NCI-H2196 treated with DMSO at 0.1 percent for 48 hours (cell line): ENCODE measurements at regions not wholly inside any gene's neighbourhood (a gene's known extent, or its start where the extent isn't known, plus 50 kb on each side); places are given as distances from the start of the nearest gene placed in this dataset.
"Not testable (repeated sequence)": the region's sequence is repeated elsewhere in the genome, so short reads cannot be mapped to it uniquely, and the experiment has no call there.

ENCODE experiments used
- DNase-seq: peaks from one replicate; lab custom pipeline; 2025; ENCODE audit not compliant: unreplicated experiment; lab: John Stamatoyannopoulos, UW

GRCh38 chr10:4249841-4250586 lies 465.0 kb upstream of the KLF6 start:
- no peak for DNase-seq

- DNase-seq = no peak
These were observed 462.4 kb upstream of the KLF6 start for GRCh38 chr10:4247379-4247778.

- no peak for DNase-seq
These were observed 461.9 kb upstream of the KLF6 start for GRCh38 chr10:4246881-4247358.

GRCh38 chr10:4243651-4244050 lies 458.6 kb upstream of the KLF6 start:
- DNase-seq = no peak

GRCh38 chr10:4243169-4243568 lies 458.2 kb upstream of the KLF6 start:
- no peak for DNase-seq

- DNase-seq = no peak
These were observed 457.6 kb upstream of the KLF6 start for GRCh38 chr10:4242561-4243035.

- no peak for DNase-seq
These were observed 456.8 kb upstream of the KLF6 start for GRCh38 chr10:4241724-4242345.

GRCh38 chr10:4240608-4241197 lies 455.7 kb upstream of the KLF6 start:
- no peak for DNase-seq

GRCh38 chr10:4239186-4239585 lies 454.2 kb upstream of the KLF6 start:
- no peak for DNase-seq

GRCh38 chr10:4236905-4237304 lies 451.9 kb upstream of the KLF6 start:
- not testable (repeated sequence) for DNase-seq

GRCh38 chr10:4234661-4235060 lies 449.7 kb upstream of the KLF6 start:
- DNase-seq = no peak

- DNase-seq = no peak
These were observed 446.4 kb upstream of the KLF6 start for GRCh38 chr10:4231439-4231838.

- DNase-seq = no peak
These were observed 445.0 kb upstream of the KLF6 start for GRCh38 chr10:4230036-4230435.

GRCh38 chr10:4229106-4229505 lies 444.1 kb upstream of the KLF6 start:
- DNase-seq = no peak

GRCh38 chr10:4227586-4227985 lies 442.6 kb upstream of the KLF6 start:
- DNase-seq = no peak

GRCh38 chr10:4226941-4227540 lies 442.0 kb upstream of the KLF6 start:
- no peak for DNase-seq

- no peak for DNase-seq
These were observed 439.2 kb upstream of the KLF6 start for GRCh38 chr10:4224178-4224577.

GRCh38 chr10:4221310-4221709 lies 436.3 kb upstream of the KLF6 start:
- DNase-seq = not testable (repeated sequence)

GRCh38 chr10:4219901-4220300 lies 434.9 kb upstream of the KLF6 start:
- no peak for DNase-seq

- no peak for DNase-seq
These were observed 432.6 kb upstream of the KLF6 start for GRCh38 chr10:4217653-4218052.

GRCh38 chr10:4217187-4217586 lies 432.2 kb upstream of the KLF6 start:
- DNase-seq = no peak

GRCh38 chr10:4216726-4217125 lies 431.7 kb upstream of the KLF6 start:
- DNase-seq = no peak
